GM12878 (cell line): ENCODE measurements at regions not wholly inside any gene's neighbourhood (a gene's known extent, or its start where the extent isn't known, plus 50 kb on each side); places are given as distances from the start of the nearest gene placed in this dataset.

Source experiments
- ATAC-seq: fragments of 200-7000 bp; cut with Tn5 transposase; 3 replicates; pipeline ENCODE4 v1.9.1; 2020; ENCODE audit warnings: mild to moderate bottlenecking, moderate library complexity
- BruUV-seq: library from RNA; stranded (reverse); fragments of 400-500 nt; replicated peaks from 2 replicates; lab custom pipeline; 2021; lab: Mats Ljungman, UMichigan
- CTCF ChIA-PET: fragments of 300-600 bp; sonication (Branson Sonifier 250); formaldehyde crosslinking; extraction: SDS; loops from one replicate; lab custom pipeline; 2021; ENCODE audit warnings: inconsistent platforms; lab: Yijun Ruan, JAX
- POLR2A ChIA-PET: fragments of 350-600 bp; formaldehyde crosslinking; extraction: SDS; loops from one replicate; lab custom pipeline; 2021; ENCODE audit warnings: inconsistent platforms; lab: Charles Lee
- RAD21 ChIA-PET: fragments of 300-600 bp; sonication (Branson Sonifier 250); formaldehyde crosslinking; loops from one replicate; lab custom pipeline; 2023; ENCODE audit warnings: antibody characterized with exemption; ENCODE audit not compliant: unreplicated experiment; lab: Charles Lee
- SMC1A ChIA-PET: fragments of 300-600 bp; sonication (Branson Sonifier 250); formaldehyde crosslinking; loops from one replicate; lab custom pipeline; 2023; ENCODE audit not compliant: unreplicated experiment, uncharacterized antibody; lab: Charles Lee
- DNase-seq: peaks from one replicate; pipeline ENCODE4 v3.0.0-alpha.2; 2011; ENCODE audit warnings: low read depth, low spot score
- FAIRE-seq: peaks from 3 replicates; lab custom pipeline; 2011; peaks lifted over from hg19 to GRCh38; lab: Jason Lieb, UNC
- H2AFZ ChIP-seq: 2 replicates; pipeline ENCODE4 v1.6.0; 2011; ENCODE audit warnings: low read depth, low read length, control low read depth; ENCODE audit not compliant: control insufficient read depth
- H3K27ac ChIP-seq: 2 replicates; pipeline ENCODE4 v1.5.1; 2011; ENCODE audit warnings: control low read depth; ENCODE audit not compliant: control insufficient read depth, insufficient read depth
- H3K27me3 ChIP-seq, 2 experiments: replicated peaks in 1 of 2; 2 replicates each; pipeline versions ENCODE4 v1.6.0 to v1.6.1; 2011; ENCODE audit warnings: low read length in 1 of 2; ENCODE audit not compliant: control insufficient read depth in 2 of 2, insufficient read depth in 2 of 2
- H3K36me3 ChIP-seq, 2 experiments: 2 replicates each; pipeline ENCODE4 v1.5.1; 2011; ENCODE audit warnings: low read length in 1 of 2; ENCODE audit not compliant: control insufficient read depth in 2 of 2, insufficient read depth in 2 of 2
- H3K4me1 ChIP-seq: 2 replicates; pipeline ENCODE4 v1.6.1; 2011; ENCODE audit warnings: mild to moderate bottlenecking, low read length, moderate library complexity, mixed read lengths; ENCODE audit not compliant: control insufficient read depth, insufficient read depth
- H3K4me2 ChIP-seq: 2 replicates; pipeline ENCODE4 v1.6.0; 2011; ENCODE audit warnings: control low read depth; ENCODE audit not compliant: control insufficient read depth, insufficient read depth
- H3K4me3 ChIP-seq: fragments of 200-600 bp; sonication (generic); 2 replicates; pipeline ENCODE4 v1.5.1; 2016
- H3K79me2 ChIP-seq: 2 replicates; pipeline ENCODE4 v1.6.0; 2011; ENCODE audit warnings: low read length; ENCODE audit not compliant: control insufficient read depth, insufficient read depth
- H3K9ac ChIP-seq: 2 replicates; pipeline ENCODE4 v1.8.0; 2011; ENCODE audit warnings: low read length, control low read depth, mixed read lengths; ENCODE audit not compliant: control insufficient read depth, insufficient read depth
- H3K9me3 ChIP-seq: replicated peaks from 3 replicates; pipeline ENCODE4 v1.5.1; 2011; ENCODE audit warnings: mild to moderate bottlenecking, low read length; ENCODE audit not compliant: control insufficient read depth, insufficient read depth
- H4K20me1 ChIP-seq: 2 replicates; pipeline ENCODE4 v1.6.0; 2011; ENCODE audit not compliant: control insufficient read depth, insufficient read depth
- IRF4 ChIP-seq: IDR thresholded peaks from 2 replicates; pipeline ENCODE4 v1.6.1; 2011; ENCODE audit warnings: low read depth, low read length
- PAX8 ChIP-seq: fragments of 450-650 bp; IDR thresholded peaks from 2 replicates; pipeline ENCODE4 v1.6.1; 2017; ENCODE audit warnings: mild to moderate bottlenecking, moderate library complexity
- RUNX3 ChIP-seq: IDR thresholded peaks from 2 replicates; pipeline ENCODE4 v1.6.1; 2012; ENCODE audit warnings: low read length, inconsistent platforms
- SPI1 ChIP-seq: IDR thresholded peaks from 2 replicates; pipeline ENCODE4 v1.6.1; 2011; ENCODE audit warnings: low read depth, mild to moderate bottlenecking, low read length, moderate library complexity, borderline replicate concordance; ENCODE audit not compliant: insufficient read depth
- in situ Hi-C: fragments of 300-500 bp; cut with MboI; formaldehyde crosslinking; loops from 9 replicates; pipeline ENCODE4 v1.14.3; 2018; ENCODE audit warnings: mixed read lengths
- intact Hi-C: fragments of 100-400 bp; cut with micrococcal nuclease; formaldehyde crosslinking; loops from one replicate; pipeline ENCODE4 v1.14.2; 2022; ENCODE audit not compliant: unreplicated experiment
- TF ChIP-seq, protein P1 (sequence below): fragments of 450-650 bp; formaldehyde crosslinking; IDR thresholded peaks from 2 replicates; pipeline ENCODE4 v1.4.0; 2020; ENCODE audit warnings: mild to moderate bottlenecking, moderate library complexity

- SMC1A ChIA-PET = no interaction called here
- RAD21 ChIA-PET = no interaction called here
- CTCF ChIA-PET = no interaction called here
Observed at GRCh38 chr1:229137271-229137670, 133.6 kb upstream of the RAB4A start.

More at GRCh38 chr1:229137271-229137670, 133.6 kb upstream of the RAB4A start:
- H3K4me1 ChIP-seq = peaks cover 9% of the 10 kb centered on the region
- no peak overlapping the region for H2AFZ ChIP-seq
- no peaks in the 10 kb centered on the region; the same call in 2 of the 3 replicates for H3K9me3 ChIP-seq
- FAIRE-seq (no peak), DNase-seq (no peak), ATAC-seq (no peak)
- H3K4me3 ChIP-seq = no peak overlapping the region
- BruUV-seq = no TSS peak
- no peak overlapping the region for H3K4me2 ChIP-seq
- no peak overlapping the region for H3K27ac ChIP-seq
- H3K9ac ChIP-seq = no peak overlapping the region
- no peaks in the 10 kb centered on the region for H3K79me2 ChIP-seq
- TF ChIP-seq SPI1 (peak; percentile 72), RUNX3 (peak; percentile 42; the same call in 1 of the 2 replicates), IRF4 (peak; percentile 48; the same call in 1 of the 2 replicates), PAX8 (no peak)
- TF ChIP-seq, protein P1, sequence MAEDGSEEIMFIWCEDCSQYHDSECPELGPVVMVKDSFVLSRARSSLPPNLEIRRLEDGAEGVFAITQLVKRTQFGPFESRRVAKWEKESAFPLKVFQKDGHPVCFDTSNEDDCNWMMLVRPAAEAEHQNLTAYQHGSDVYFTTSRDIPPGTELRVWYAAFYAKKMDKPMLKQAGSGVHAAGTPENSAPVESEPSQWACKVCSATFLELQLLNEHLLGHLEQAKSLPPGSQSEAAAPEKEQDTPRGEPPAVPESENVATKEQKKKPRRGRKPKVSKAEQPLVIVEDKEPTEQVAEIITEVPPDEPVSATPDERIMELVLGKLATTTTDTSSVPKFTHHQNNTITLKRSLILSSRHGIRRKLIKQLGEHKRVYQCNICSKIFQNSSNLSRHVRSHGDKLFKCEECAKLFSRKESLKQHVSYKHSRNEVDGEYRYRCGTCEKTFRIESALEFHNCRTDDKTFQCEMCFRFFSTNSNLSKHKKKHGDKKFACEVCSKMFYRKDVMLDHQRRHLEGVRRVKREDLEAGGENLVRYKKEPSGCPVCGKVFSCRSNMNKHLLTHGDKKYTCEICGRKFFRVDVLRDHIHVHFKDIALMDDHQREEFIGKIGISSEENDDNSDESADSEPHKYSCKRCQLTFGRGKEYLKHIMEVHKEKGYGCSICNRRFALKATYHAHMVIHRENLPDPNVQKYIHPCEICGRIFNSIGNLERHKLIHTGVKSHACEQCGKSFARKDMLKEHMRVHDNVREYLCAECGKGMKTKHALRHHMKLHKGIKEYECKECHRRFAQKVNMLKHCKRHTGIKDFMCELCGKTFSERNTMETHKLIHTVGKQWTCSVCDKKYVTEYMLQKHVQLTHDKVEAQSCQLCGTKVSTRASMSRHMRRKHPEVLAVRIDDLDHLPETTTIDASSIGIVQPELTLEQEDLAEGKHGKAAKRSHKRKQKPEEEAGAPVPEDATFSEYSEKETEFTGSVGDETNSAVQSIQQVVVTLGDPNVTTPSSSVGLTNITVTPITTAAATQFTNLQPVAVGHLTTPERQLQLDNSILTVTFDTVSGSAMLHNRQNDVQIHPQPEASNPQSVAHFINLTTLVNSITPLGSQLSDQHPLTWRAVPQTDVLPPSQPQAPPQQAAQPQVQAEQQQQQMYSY (CRISPR knock-in tag) = no peak
- no peaks in the 10 kb centered on the region for H4K20me1 ChIP-seq
- H3K36me3 ChIP-seq = no peaks in the 10 kb centered on the region
- in situ Hi-C loops (no loop called here), intact Hi-C loops (no loop called here)
- peaks cover 0 to 2% of the 10 kb centered on the region in 2 experiments; a peak in 1 of 4 replicates for H3K27me3 ChIP-seq
- POLR2A ChIA-PET = no interaction called here
